A673 (cell line): ENCODE measurements at regions not wholly inside any gene's neighbourhood (a gene's known extent, or its start where the extent isn't known, plus 50 kb on each side); places are given as distances from the start of the nearest gene placed in this dataset.

Experiments used
- CTCF ChIP-seq: fragments of 300-800, 200-600 bp; sonication (generic); conservative IDR thresholded peaks from 2 replicates; pipeline ENCODE4 v1.5.1; 2017; ENCODE audit warnings: low read depth, mild to moderate bottlenecking, antibody characterized with exemption, low read length, moderate library complexity, mixed read lengths
- EZH2 ChIP-seq: fragments of 200-600 bp; sonication (generic); IDR thresholded peaks from 2 replicates; pipeline ENCODE4 v1.6.1; 2017; ENCODE audit warnings: borderline replicate concordance, low read depth, mild to moderate bottlenecking, mixed read lengths, antibody characterized with exemption, low read length; ENCODE audit not compliant: poor library complexity, severe bottlenecking

GRCh38 chr15:79740561-79740960, 156.3 kb downstream of the MTHFS start:
- TF ChIP-seq CTCF (no peak), EZH2 (no peak)
